ENCODE measurements at regions not wholly inside any gene's neighbourhood (a gene's known extent, or its start where the extent isn't known, plus 50 kb on each side); places are given as distances from the start of the nearest gene placed in this dataset.

DNA sequence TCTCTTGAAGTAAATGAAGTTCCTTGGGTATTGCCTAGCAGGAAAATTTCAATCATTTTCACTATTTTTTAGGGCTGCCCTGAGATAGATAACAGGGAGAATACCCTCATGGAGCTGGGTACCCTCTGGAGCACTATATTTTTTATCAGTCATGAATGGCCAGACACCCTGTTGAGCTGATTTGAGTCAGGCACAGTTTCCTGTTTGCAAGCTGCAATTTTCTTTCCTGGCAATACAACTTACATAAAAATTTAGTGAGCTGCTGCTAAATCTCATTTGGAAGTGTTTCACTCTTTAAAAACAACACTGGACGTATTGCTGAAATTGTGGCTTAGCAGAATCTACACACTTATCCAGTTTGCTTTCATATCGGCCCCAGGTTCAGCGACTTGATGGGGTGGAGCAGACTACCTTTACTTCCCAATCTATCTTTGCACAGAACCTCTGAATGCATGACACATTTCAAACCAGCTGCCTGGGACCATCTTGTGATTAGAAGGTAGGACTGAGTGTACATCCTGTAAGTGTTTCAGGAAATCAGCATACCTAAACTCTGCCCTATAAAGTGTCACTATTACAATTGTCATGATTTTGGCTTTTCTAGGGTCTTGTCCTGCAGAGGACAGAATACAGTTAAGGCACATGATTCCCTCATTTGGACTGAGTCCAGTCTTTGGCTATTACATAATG, 125.7 kb upstream of the FAM3C start:
- TF ChIP-seq EZH2phosphoT487 (IDR thresholded peaks at IDR 0.05): no peak
- TF ChIP-seq, protein P1, sequence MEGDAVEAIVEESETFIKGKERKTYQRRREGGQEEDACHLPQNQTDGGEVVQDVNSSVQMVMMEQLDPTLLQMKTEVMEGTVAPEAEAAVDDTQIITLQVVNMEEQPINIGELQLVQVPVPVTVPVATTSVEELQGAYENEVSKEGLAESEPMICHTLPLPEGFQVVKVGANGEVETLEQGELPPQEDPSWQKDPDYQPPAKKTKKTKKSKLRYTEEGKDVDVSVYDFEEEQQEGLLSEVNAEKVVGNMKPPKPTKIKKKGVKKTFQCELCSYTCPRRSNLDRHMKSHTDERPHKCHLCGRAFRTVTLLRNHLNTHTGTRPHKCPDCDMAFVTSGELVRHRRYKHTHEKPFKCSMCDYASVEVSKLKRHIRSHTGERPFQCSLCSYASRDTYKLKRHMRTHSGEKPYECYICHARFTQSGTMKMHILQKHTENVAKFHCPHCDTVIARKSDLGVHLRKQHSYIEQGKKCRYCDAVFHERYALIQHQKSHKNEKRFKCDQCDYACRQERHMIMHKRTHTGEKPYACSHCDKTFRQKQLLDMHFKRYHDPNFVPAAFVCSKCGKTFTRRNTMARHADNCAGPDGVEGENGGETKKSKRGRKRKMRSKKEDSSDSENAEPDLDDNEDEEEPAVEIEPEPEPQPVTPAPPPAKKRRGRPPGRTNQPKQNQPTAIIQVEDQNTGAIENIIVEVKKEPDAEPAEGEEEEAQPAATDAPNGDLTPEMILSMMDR (IDR thresholded peaks at IDR 0.05): no peak

Measured in neural progenitor cell (in vitro differentiated cells).